ENCODE measurements at regions not wholly inside any gene's neighbourhood (a gene's known extent, or its start where the extent isn't known, plus 50 kb on each side); places are given as distances from the start of the nearest gene placed in this dataset.

DNA sequence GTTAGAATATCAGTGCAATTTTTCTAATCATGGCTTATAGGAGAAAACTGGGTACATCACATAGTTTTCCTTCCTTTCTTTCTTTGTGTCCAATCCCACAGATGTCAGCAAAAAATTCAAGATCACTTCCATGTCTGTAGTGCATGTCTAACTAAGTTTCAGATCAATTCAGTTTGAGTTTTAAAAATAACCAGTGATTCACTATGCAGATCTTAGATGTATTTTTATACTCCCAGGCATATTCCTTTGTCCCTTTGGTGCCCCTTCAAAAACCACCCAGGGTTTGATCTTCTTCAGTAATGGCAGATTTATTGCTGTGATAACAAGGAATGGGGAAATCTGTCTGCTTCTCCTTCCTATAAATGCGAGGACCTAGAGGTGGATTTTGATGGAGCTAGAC, 915.6 kb downstream of the METTL15 start:
- TF ChIP-seq EZH2 (IDR thresholded peaks at IDR 0.05; ENCODE audit: insufficient read depth, low read length): no peak
- TF ChIP-seq, protein P1, sequence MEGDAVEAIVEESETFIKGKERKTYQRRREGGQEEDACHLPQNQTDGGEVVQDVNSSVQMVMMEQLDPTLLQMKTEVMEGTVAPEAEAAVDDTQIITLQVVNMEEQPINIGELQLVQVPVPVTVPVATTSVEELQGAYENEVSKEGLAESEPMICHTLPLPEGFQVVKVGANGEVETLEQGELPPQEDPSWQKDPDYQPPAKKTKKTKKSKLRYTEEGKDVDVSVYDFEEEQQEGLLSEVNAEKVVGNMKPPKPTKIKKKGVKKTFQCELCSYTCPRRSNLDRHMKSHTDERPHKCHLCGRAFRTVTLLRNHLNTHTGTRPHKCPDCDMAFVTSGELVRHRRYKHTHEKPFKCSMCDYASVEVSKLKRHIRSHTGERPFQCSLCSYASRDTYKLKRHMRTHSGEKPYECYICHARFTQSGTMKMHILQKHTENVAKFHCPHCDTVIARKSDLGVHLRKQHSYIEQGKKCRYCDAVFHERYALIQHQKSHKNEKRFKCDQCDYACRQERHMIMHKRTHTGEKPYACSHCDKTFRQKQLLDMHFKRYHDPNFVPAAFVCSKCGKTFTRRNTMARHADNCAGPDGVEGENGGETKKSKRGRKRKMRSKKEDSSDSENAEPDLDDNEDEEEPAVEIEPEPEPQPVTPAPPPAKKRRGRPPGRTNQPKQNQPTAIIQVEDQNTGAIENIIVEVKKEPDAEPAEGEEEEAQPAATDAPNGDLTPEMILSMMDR (IDR thresholded peaks at IDR 0.05; ENCODE audit: insufficient read depth, low read depth, low read length): no peak
